ENCODE measurements at regions not wholly inside any gene's neighbourhood (a gene's known extent, or its start where the extent isn't known, plus 50 kb on each side); places are given as distances from the start of the nearest gene placed in this dataset.

GRCh38 chr6:108746366-108746765, 101.9 kb upstream of the ARMC2 start:
- DNase-seq (no peak), ATAC-seq (no peak)
- no peaks in the 10 kb centered on the region for H3K36me3 Mint-ChIP-seq (ENCODE audit: insufficient read depth)
- no peaks in the 10 kb centered on the region for H3K4me1 Mint-ChIP-seq (ENCODE audit: low read depth)
- H3K27me3 Mint-ChIP-seq (ENCODE audit: low read depth) = peaks cover 10% of the 10 kb centered on the region
- H3K4me3 Mint-ChIP-seq = no peak overlapping the region
- H3K9me3 Mint-ChIP-seq = no peaks in the 10 kb centered on the region

DNA sequence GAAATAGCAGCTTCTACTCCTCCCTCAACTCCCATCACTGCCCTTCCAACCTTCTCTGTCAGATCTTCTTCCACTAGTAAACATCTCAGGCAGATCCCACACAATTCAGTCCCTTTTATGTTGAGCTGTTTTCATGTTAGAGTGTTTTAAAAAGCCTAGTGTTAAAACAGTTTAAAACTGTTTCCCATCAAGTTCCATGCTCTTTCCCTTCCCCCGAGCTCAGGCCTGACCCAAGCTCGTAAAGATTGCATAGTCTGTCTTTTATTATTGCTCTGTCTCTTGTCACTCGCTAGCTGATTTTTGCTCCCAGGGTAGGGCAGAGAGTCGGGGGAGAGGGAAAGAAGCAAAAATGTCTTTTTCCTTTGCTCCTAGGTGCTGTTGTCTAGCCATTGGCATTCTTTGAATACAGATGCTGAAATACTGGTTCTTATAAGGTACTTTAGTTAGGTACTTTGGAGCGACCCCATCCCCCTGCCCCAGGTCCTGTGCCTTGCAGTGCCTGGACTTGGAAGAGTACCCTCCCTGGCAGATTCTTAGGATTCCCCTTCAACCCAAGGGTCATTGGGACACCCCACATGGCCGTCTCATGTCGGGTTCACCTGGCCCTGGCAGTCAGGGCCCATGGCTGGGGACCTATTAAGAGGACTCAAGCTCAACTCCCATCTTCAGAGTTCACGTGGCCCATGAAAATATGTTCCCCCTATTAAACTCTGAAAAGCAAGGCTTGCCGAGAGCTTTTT, 101.2 kb upstream of the ARMC2 start:
- H3K4me3 Mint-ChIP-seq = no peak overlapping the region
- ATAC-seq (no peak), DNase-seq (no peak)
- no peaks in the 10 kb centered on the region for H3K36me3 Mint-ChIP-seq (ENCODE audit: insufficient read depth)
- H3K9me3 Mint-ChIP-seq = no peaks in the 10 kb centered on the region
- peaks cover 8% of the 10 kb centered on the region for H3K27me3 Mint-ChIP-seq (ENCODE audit: low read depth)
- no peaks in the 10 kb centered on the region for H3K4me1 Mint-ChIP-seq (ENCODE audit: low read depth)

- Mint-ChIP-seq H3K4me3 (no peak overlapping the region), H3K36me3 (ENCODE audit: insufficient read depth) (no peaks in the 10 kb centered on the region), H3K4me1 (ENCODE audit: low read depth) (no peaks in the 10 kb centered on the region), H3K9me3 (no peaks in the 10 kb centered on the region), H3K27me3 (ENCODE audit: low read depth) (peaks cover 8% of the 10 kb centered on the region)
- ATAC-seq (peak in 1 of 2 donors; percentile 61), DNase-seq (no peak)
Measured at GRCh38 chr6:108748055-108748454, 100.2 kb upstream of the ARMC2 start.

DNA sequence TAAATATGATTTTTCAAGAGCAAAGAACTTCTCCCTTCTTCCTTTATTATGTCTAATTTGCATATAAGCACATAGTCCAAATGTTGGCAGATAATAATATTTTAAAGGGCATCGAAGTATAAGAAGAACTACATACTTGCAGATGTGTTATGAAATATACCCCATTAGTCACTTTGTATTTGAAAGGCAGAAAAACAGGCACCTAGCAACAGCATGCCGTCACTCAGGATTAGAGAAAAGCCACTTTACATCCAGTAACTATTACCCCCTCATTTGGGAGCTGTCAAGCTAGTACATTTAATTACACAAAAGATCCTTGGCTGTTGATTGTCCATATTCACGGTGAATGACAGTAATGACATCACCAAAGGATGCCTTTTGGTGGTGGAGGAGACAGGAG, 99.3 kb upstream of the ARMC2 start:
- no peak for DNase-seq
- Mint-ChIP-seq H3K9me3 (no peaks in the 10 kb centered on the region), H3K36me3 (ENCODE audit: insufficient read depth) (no peaks in the 10 kb centered on the region), H3K4me1 (ENCODE audit: low read depth) (no peaks in the 10 kb centered on the region), H3K27me3 (ENCODE audit: low read depth) (peaks cover 2% of the 10 kb centered on the region), H3K4me3 (no peak overlapping the region)
- no peak for ATAC-seq

GRCh38 chr6:108750801-108751200, 97.4 kb upstream of the ARMC2 start:
- Mint-ChIP-seq H3K27me3 (ENCODE audit: low read depth) (no peaks in the 10 kb centered on the region), H3K36me3 (ENCODE audit: insufficient read depth) (no peaks in the 10 kb centered on the region), H3K4me1 (ENCODE audit: low read depth) (no peaks in the 10 kb centered on the region), H3K9me3 (no peaks in the 10 kb centered on the region), H3K4me3 (no peak overlapping the region)
- no peak for ATAC-seq
- DNase-seq = no peak

GRCh38 chr6:108751282-108751681, 96.9 kb upstream of the ARMC2 start:
- ATAC-seq (no peak), DNase-seq (no peak)
- Mint-ChIP-seq H3K9me3 (no peaks in the 10 kb centered on the region), H3K27me3 (ENCODE audit: low read depth) (no peaks in the 10 kb centered on the region), H3K36me3 (ENCODE audit: insufficient read depth) (no peaks in the 10 kb centered on the region), H3K4me1 (ENCODE audit: low read depth) (no peaks in the 10 kb centered on the region), H3K4me3 (no peak overlapping the region)

DNA sequence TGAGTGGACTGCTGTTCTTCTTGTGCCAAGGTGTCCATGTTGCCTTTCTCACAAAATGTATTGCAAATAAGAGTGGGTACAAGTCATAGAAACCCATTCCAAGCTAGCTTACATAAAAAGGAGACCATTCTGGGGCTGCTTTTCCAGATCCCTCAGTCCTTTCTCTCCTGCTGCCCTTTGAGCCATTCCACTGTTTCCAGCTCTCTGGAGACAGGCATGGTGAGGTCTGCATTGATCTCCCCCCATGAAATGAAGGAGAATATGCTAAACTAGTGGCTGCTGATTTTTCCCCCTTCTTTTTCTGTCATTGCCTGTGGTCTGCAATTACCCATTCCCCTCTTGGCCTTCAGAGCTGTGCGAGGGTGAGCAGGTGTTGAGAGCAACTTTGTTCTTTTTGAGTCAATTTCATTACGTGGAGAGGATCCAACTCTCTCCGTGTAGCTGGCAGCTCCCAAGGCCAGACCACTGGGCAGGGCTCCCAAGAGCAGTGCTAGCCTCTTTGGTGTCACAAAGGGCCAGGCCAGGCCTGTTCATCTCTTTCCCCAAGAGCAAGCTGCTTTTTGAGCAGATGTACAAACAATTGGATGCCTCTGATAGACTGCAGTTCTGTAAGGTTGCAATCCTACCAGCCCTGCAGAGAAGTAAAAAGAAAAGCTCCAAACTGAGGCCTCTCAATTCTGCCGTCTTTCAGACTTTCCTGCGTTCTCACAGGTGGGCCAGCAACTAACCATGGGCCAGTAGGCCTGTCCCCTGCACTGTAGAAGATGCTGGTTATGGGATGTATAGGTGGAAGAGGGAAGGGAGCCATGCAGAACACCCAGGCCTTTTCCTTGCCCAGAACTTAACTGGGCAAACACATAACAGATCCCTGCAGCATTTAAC, 96.1 kb upstream of the ARMC2 start:
- H3K36me3 Mint-ChIP-seq (ENCODE audit: insufficient read depth) = no peaks in the 10 kb centered on the region
- no peaks in the 10 kb centered on the region for H3K9me3 Mint-ChIP-seq
- no peak for DNase-seq
- H3K4me1 Mint-ChIP-seq (ENCODE audit: low read depth) = no peaks in the 10 kb centered on the region
- no peak for ATAC-seq
- no peak overlapping the region for H3K4me3 Mint-ChIP-seq
- H3K27me3 Mint-ChIP-seq (ENCODE audit: low read depth) = no peaks in the 10 kb centered on the region

GRCh38 chr6:108752733-108753590, 95.3 kb upstream of the ARMC2 start:
- Mint-ChIP-seq H3K9me3 (no peaks in the 10 kb centered on the region), H3K4me3 (no peak overlapping the region), H3K36me3 (ENCODE audit: insufficient read depth) (no peaks in the 10 kb centered on the region), H3K4me1 (ENCODE audit: low read depth) (no peaks in the 10 kb centered on the region), H3K27me3 (ENCODE audit: low read depth) (no peaks in the 10 kb centered on the region)
- ATAC-seq = no peak
- DNase-seq = no peak

DNA sequence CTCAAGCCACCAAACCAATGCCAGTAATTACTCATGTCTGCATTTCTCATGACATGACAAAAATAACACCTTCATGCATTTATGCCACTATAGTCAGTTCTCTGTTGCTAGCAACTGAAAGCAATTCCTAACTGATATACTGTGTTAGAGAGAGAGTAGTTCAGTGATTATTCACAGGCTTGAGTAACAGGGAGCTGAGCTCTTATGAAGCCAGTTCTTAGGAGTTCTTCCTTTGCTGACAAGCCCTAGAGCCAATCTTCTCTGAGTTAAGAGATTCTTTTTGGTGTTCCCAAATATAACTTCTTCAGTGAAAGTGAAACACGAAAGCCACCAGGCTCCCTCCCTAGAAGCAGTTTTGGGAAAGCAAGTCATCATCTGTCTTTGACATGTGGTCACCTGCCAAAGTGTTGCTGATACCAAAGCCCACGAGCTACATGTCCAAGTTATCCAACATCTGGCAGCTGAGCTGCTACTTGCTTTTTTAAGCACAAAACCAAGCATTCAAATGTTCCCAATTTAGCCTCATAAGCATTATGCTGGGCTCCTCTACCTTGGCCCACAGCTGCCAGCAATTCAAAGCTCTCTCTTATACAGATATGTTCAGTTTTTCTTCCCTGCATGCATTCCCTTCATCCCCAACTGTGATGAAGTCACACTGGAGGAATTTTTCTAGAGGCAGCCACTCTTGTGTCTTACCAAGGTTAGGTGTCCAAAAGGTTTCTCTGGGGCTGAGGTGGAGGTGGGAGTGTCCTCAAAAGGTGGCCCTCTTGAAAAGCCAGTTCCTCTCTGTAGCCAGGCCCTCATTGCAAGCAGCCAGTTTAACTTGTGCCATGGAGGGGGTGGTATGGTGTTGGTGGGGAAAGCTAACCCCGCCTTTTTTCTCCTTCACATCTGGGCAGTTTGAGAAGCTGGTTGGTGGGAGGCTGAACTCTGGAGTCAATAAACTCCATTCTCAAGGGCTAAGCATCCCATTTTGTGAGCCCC, 92.7 kb upstream of the ARMC2 start:
- ATAC-seq = no peak
- no peaks in the 10 kb centered on the region for H3K9me3 Mint-ChIP-seq
- H3K4me1 Mint-ChIP-seq (ENCODE audit: low read depth) = no peaks in the 10 kb centered on the region
- no peak overlapping the region for H3K4me3 Mint-ChIP-seq
- no peaks in the 10 kb centered on the region for H3K27me3 Mint-ChIP-seq (ENCODE audit: low read depth)
- H3K36me3 Mint-ChIP-seq (ENCODE audit: insufficient read depth) = no peaks in the 10 kb centered on the region
- no peak for DNase-seq

DNA sequence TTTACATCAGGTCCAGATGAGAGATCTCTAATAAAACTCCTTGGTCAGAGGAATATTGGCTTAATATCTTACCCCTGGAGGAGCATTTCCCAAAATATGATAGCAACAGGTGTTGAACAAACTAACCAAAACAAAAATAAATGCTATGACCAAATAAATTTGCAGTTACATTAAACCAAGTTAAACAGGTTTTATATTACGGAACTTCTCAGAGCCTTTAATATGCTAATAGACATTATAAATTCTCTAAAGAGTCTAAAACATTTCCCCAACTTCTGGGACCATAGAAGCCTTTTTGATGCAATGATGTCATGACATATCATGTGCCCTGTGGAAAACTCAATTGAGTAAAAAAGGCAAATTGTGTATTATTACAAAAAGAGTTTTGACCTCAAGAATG, 90.9 kb upstream of the ARMC2 start:
- Mint-ChIP-seq H3K4me1 (ENCODE audit: low read depth) (no peaks in the 10 kb centered on the region), H3K9me3 (no peaks in the 10 kb centered on the region), H3K4me3 (no peak overlapping the region), H3K36me3 (ENCODE audit: insufficient read depth) (no peaks in the 10 kb centered on the region), H3K27me3 (ENCODE audit: low read depth) (no peaks in the 10 kb centered on the region)
- no peak for ATAC-seq
- DNase-seq = no peak

- Mint-ChIP-seq H3K4me1 (ENCODE audit: low read depth) (no peaks in the 10 kb centered on the region), H3K4me3 (no peak overlapping the region), H3K27me3 (ENCODE audit: low read depth) (peaks cover 2% of the 10 kb centered on the region), H3K36me3 (ENCODE audit: insufficient read depth) (no peaks in the 10 kb centered on the region), H3K9me3 (no peaks in the 10 kb centered on the region)
- DNase-seq (no peak), ATAC-seq (no peak)
Measured at GRCh38 chr6:108758884-108759283, 89.3 kb upstream of the ARMC2 start.

DNA sequence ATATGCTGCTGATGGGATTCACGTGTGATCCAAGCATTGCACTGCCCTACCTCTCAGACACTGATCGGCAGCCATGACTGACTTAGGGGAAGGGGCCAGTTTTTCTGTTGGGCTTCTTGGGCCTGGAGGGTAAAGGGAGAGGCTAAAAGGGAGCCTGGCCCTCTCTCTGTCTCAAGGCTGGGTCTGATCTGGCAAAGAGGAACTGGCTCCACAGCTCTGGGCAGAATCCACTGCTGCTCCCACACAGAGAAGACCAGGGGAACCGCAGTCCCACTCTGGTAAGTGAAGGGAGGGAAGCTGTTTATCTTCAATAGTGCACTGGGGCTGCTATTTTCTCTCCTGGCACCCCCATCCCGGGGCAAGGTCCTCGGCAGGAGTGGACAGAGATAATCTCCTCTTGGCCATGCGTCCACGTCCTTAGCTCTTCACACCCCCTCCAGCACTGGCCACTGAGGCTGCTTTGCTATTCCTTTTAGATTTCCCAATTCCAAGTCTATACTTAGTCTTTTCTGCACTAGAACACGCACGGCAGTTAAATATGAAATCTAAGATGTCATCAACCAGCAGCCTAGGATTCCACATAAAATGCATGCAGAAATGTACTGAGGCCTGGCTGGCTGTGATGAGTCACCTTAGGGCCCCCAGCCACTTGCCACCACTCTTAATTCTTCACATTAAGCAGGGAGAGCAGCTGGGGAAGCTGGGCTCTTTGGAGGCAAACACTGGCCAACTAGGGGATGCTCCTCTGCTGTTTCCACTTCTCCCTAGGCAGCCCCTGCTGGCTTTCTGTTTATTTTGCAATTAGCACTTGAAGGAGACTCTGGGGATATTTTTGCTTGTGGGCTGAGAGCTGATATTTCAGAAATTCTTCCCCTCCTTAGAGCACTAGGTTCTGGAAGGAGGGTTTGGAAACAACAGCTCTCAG, 87.8 kb upstream of the ARMC2 start:
- ATAC-seq = no peak
- Mint-ChIP-seq H3K9me3 (no peaks in the 10 kb centered on the region), H3K4me3 (no peak overlapping the region)

GRCh38 chr6:108762394-108762793, 85.8 kb upstream of the ARMC2 start:
- no peak for ATAC-seq
- Mint-ChIP-seq H3K9me3 (no peaks in the 10 kb centered on the region), H3K4me3 (no peak overlapping the region)

More for the DNA sequence above, 87.8 kb upstream of the ARMC2 start:
- no peaks in the 10 kb centered on the region for H3K36me3 Mint-ChIP-seq (ENCODE audit: insufficient read depth)
- no peaks in the 10 kb centered on the region for H3K4me1 Mint-ChIP-seq (ENCODE audit: low read depth)
- peaks cover 5% of the 10 kb centered on the region for H3K27me3 Mint-ChIP-seq (ENCODE audit: low read depth)
- no peak for DNase-seq

More at GRCh38 chr6:108762394-108762793, 85.8 kb upstream of the ARMC2 start:
- Mint-ChIP-seq H3K4me1 (ENCODE audit: low read depth) (no peaks in the 10 kb centered on the region), H3K27me3 (ENCODE audit: low read depth) (peaks cover 8% of the 10 kb centered on the region), H3K36me3 (ENCODE audit: insufficient read depth) (no peaks in the 10 kb centered on the region)
- DNase-seq = no peak
